DOHH2 (cell line): ENCODE measurements at regions not wholly inside any gene's neighbourhood (a gene's known extent, or its start where the extent isn't known, plus 50 kb on each side); places are given as distances from the start of the nearest gene placed in this dataset.

Experiments used
- EZH2phosphoT487 ChIP-seq: fragments of 200-600 bp; sonication (generic); IDR thresholded peaks from 2 replicates; pipeline ENCODE4 v1.6.1; 2017; ENCODE audit warnings: borderline replicate concordance, mild to moderate bottlenecking, antibody characterized with exemption, low read length, moderate library complexity, mixed read lengths
- TF ChIP-seq, protein P1 (sequence below): fragments of 200-600 bp; sonication (generic); IDR thresholded peaks from one replicate; pipeline ENCODE4 v1.5.1; 2014; ENCODE audit warnings: antibody characterized with exemption, mild to moderate bottlenecking, low read depth, low read length; ENCODE audit not compliant: poor library complexity, severe bottlenecking

DNA sequence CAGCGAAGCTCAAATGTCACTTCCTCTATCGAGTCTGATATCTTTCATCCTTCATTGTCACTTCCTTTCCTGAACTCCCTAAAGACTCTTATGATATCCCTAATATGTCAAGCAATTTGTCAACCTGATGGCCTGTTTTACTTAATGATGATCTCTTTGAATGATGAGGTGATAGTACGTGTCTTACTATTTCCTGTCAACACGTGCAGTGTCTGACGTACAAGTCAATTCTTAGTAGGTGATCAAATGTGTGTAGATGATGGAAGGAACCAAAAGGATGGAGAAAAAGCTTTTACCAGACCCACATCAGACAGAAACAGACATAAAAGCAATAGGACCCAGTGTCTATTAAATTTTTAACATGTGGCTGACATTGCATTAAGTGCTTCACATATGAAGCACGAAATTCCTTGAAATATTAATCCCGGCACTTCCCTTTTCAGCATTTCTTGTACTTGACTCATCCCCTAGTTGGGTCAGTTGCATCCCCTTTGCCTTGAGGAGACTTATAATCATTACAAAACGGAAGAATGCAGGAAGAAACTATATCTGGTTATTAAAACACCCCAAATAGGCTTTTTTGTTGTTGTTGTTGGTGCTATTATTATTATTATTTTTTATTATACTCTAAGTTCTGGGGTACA is 108.6 kb upstream of the NYAP2 start:
- TF ChIP-seq, protein P1, sequence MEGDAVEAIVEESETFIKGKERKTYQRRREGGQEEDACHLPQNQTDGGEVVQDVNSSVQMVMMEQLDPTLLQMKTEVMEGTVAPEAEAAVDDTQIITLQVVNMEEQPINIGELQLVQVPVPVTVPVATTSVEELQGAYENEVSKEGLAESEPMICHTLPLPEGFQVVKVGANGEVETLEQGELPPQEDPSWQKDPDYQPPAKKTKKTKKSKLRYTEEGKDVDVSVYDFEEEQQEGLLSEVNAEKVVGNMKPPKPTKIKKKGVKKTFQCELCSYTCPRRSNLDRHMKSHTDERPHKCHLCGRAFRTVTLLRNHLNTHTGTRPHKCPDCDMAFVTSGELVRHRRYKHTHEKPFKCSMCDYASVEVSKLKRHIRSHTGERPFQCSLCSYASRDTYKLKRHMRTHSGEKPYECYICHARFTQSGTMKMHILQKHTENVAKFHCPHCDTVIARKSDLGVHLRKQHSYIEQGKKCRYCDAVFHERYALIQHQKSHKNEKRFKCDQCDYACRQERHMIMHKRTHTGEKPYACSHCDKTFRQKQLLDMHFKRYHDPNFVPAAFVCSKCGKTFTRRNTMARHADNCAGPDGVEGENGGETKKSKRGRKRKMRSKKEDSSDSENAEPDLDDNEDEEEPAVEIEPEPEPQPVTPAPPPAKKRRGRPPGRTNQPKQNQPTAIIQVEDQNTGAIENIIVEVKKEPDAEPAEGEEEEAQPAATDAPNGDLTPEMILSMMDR, result no peak
- no peak for TF ChIP-seq EZH2phosphoT487
